Peyer's patch (tissue), 4 donors: ENCODE measurements at regions not wholly inside any gene's neighbourhood (a gene's known extent, or its start where the extent isn't known, plus 50 kb on each side); places are given as distances from the start of the nearest gene placed in this dataset.

Source experiments
- CTCF ChIP-seq, 6 experiments: fragments of 450-650 bp in 4 of 6; fragments of 200-600 bp in 2 of 6; sonication (generic) in 1 of 6; IDR thresholded peaks; one replicate each; pipeline ENCODE4 v1.5.1; 2017 to 2019; ENCODE audit warnings: antibody characterized with exemption in 6 of 6, mild to moderate bottlenecking in 3 of 6, moderate library complexity in 1 of 6
- POLR2A ChIP-seq, 2 donors: fragments of 450-650 bp; IDR thresholded peaks; one replicate each; pipeline ENCODE4 v1.5.1; 2017; ENCODE audit warnings: antibody characterized with exemption in 2 of 2, mild to moderate bottlenecking in 2 of 2, moderate library complexity in 2 of 2

- TF ChIP-seq CTCF (IDR thresholded peaks at IDR 0.05) (no peak), POLR2A (IDR thresholded peaks at IDR 0.05) (no peak)
Observed at GRCh38 chr6:81969814-81970213, 217.3 kb upstream of the TENT5A start.
